ENCODE measurements at regions not wholly inside any gene's neighbourhood (a gene's known extent, or its start where the extent isn't known, plus 50 kb on each side); places are given as distances from the start of the nearest gene placed in this dataset.

DNA sequence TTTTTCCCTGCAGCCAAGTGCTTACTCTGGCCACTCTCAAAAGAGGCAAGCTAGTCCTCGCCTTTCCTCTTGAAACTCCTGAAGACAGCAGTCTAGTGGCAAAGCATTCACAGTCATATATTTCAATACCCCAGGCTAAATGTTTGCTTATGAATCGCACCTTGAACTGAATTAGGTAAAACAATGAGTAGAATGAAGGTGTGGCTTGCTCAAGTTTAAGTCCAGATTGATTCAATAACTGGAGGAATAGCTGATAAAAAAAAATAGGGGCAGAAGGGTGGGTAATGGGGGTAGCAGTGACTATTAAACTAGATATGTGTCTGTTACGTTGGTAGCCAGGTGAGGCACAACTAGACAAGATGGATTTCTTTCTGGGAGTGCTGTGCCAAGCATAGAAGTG is 88.2 kb upstream of the EPB41L3 start:
- no peak for DNase-seq

DNA sequence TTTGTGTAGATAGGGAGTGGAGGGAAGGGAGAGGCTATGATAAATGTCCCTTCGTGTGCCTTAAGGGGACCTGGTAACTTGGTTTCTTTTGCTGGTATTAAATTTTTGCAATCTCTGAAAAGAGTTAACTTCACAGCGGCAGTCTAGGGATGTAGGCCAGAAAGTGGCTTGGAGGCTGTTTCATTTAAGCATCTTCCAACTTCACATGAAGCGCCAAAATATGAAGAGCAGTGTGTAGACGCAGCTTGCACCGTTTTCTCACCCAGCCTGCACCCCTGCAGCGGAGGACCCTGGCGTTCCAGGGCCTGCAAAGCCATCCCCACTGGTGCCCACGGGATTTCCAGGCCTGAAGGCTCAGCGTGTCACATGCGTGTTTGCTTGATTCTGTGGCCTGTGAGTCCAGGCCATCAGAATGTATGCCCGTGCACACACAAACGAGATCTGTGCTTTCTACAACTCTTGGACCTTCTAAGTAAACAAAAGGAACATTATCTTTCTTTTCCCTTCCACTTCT is 87.2 kb upstream of the EPB41L3 start:
- no peak for DNase-seq

DNA sequence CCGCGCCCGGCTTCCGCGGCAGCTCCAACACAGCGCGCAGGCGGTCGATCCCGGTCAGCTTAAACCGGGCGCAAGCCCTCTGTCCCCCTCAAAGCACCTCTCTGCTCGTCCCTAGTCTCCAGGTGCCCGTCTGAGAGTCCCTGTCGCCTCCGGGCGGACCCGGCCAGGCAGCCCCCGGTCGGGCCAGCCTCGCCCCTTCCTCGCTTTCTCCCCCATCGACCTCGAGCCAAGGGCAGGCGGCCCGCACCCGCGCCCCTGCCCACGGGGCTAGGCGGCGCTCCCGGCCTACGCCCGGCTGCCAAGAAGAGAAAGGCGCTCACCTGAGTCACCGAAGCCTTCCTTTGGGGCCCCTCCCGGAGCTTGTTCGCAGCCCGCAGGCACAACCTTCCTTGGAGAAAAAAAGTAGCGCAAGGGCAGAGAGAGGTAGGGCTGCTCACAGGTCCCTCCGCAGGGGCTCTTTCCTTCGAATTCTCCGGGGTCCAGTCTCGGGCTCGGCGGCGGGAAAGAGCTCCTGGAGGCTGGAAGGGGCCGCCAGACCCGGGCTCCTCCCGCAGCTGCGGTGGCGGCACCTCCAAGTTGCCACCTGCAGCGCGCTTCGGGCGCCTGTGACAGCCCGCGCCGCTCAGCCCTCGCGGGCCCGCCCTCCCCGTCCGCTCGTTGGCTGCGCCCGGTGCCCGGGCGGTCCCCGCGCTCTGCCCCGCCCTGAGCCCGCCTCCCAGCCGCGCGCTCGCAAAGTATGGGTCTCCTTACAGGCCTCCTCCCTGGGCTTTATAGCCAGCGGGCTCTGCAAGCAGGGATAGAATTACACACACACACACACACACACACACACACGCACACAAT is 86.5 kb upstream of the EPB41L3 start:
- peak in 1 of 2 donors; percentile 3 for DNase-seq

DNA sequence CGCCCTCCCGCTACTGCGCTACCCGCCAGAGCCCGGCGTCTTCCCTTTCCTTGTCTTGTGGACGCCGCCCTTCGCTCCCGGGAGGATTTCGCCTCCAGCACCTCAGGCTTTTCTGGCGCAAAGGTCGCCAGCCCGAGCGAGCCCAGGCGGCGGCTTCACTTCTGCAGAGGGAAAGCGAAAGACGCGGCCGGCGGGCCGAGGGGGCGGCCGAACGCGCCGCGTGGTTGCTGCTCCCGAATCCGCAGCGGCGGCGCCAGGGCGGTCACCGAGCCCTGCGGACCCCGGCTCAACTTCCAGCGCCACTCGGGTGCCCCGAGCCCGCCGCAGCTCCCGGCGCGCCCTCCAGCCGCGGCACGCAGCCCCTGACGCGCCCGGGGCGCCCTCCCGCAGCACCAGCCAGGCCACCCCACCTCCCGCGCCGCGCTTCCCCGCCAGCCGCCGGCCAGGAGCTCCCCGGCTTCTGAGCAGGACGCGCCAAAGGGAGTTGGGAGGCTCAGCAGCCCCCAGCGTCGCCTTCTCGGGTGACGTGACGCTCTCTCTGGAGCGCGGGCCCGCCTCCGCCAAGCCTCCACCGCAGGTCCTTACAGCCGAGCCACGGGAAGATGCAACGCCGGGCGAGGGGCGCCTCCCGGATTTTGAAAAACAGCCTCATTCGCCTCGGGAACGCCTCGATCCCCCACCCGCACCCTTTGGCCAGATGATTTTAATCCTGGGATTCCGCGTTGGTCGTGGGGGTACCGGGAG is 84.9 kb upstream of the EPB41L3 start:
- DNase-seq: no peak

DNA sequence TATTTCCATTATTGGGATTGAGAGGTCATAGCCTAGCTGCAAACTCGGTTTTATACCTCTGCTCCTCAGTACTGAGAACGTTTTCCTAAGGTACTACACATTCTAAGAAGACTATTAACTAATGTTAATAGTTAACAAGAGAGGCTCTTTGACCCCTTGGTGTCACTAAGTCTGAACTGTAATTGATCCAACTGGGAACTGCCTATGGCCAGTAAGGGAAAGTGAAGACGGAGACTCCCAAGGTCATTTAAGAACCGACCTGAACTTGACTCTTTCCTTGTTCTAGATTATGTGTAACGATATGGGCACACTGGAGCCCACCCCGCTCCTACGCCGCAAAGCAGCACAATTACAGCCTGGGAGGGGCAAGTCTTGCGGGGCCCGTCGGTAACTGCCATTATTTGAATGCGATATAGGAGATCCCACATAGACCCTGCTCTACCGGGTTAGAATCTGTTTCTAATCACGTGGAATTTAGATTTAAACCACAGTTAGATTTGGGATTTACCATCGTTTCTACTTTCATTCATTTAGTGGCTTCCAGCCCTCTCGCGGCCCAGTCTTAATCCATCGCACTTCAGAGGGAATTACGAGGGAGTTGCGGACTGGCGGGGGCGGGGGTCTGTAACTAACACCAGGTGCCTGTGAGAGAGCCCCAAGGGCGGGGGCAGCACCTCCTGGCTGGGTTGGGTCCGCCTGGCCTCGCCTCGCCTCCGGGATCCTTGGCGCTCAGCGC is 84.1 kb upstream of the EPB41L3 start:
- DNase-seq: no peak

DNA sequence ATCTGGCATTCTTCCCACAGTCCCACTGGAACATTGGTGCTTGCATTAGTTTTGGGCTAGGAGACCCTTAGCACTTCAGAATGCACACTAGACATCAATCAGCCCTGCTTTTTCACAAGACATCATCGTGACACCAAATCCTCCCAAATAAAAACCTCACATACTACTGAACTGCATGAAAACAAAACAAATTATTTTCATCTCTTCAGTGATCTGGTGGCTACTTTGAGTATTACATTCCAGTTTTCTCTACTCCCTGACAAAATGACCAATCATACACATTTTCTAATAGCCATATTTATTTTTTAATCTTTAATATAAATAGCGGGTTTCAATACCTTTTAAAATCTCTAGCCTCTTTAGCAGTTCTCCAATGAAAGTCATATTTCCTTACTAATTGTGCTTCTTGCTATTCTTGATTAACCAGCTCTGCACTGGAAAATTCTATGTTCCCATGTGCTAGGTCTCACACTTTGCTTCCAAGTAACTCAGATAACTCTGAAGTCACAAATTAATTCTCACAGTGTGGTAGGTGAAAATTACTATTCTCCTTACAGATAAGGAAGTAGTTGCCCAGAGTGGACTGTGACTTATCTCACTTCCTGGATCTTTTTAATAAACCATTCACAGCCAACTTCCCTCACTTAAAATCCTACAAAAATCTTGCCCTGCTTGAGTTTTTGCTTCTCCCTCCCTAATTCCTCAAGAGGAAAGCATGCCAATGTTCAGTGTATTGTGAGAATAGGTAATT is 82.5 kb upstream of the EPB41L3 start:
- no peak for DNase-seq

DNA sequence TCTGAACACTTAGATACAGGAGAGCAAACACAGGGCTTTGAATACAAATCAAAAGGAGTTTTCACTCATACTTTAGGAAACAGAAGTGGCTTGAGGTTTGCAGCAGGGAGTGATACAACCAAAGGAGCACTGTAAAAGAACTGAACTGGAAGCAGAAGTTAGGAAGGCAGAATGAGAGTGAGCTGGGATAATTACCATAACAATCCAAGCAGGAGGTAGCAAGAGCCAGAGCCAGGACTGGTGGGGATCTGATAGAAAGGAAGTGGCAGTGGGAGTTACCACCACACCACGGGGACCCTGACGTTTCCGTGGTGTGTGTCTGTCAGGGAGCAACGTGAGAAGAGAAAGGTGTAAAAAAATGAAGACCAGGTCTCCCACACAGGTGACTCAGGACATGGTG is 81.3 kb upstream of the EPB41L3 start:
- no peak for DNase-seq

DNA sequence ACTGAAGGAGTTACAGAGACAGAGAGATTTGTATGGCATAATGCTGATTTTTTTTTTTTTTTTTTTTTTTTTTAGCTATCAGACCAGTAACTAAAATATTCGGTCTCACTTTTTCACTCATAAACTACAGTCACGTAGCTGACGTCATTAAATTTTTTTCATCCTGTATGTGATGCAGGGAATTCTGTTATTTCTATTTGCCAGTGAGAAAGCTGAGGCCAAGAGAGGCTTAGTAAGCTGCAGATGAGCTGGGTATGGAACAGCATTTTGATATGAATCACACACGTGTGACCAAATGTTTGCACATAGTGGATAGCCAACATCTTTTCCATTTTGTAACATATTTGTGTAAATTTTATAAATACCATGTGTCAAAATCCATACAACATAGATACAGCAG is 79.1 kb upstream of the EPB41L3 start:
- DNase-seq: no peak

DNA sequence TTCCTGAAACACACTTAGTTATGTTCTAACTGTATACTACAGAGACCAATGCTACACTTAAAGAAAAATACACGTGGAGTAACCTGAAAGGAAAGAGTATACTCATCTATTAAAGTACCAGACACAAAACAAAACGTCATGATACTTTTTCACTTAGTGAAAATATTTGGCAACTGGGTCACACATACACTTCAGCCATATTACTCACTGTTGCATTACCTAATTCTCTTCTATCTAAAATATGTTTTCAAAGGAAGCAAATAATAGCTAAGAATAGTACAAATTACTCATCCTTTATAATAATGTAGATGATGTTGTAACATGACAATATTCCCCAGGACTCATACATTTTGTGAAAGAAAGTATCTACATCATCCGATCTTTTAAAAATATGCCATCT is 76.5 kb upstream of the EPB41L3 start:
- no peak for DNase-seq

DNA sequence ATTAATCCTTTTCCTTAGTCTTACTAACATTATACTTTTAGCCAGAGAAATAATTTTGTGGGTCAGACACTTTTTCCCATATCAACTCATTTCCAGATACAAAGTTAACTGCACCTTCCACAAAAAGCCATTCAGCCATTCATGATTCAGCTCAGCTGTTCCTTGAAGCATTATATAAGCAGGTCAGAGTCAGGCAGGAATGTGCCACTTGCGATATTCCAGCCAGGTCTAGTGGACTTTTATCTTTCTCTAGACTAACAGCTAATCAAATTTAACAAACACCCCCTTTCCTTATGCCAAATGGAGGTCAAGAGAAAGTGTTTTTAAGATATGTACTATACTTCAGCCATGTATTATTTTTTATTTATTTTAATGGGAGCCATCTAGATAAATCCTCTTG is 75.6 kb upstream of the EPB41L3 start:
- DNase-seq: no peak

DNA sequence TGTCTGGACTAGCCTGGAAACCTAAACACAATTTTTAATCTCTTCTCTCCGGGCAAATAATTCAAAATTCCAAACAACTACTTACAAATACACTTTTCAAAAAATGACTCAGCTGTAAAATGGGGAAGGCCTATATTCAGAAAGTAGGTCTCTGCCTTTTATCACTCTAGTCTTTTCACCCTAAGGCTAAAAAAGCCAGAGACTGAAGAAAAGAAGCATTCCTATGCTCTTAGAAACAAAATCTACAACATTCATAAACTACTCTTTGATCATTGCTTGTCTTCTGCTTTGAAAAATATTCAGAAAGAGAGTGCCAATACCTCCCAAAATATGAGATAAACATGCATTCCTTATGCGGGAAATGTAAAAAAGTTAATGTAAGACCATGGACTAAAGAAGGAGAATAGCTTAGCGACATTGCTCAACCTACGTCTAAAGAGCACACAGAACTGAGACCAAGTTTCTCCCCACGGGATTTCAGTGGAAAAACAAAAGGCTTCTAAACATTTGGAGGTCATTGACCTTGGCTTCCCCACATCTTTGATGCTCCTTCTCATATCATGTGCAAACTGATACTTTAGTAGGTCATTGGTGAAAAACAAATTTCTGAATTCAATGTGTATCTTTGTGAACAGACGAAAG is 74.4 kb upstream of the EPB41L3 start:
- DNase-seq: no peak

DNA sequence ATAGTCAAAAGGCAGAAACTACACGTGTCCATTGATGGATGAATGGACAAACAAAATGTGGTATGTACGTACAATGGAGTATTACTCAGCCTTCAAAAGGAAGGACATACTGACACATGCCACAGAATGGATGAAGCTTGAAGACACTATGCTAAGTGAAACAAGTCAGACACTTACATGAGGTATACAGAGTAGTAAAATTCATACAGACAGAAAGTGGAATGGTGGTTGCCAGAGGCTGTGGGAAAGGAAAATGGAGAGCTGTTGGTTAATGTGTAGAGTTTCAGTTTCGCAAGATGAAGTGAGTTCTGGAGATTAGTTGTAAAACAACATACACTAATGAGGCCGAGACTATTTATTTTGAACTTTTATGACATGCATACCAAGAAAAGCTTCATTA is 67.4 kb upstream of the EPB41L3 start:
- no peak for DNase-seq

DNA sequence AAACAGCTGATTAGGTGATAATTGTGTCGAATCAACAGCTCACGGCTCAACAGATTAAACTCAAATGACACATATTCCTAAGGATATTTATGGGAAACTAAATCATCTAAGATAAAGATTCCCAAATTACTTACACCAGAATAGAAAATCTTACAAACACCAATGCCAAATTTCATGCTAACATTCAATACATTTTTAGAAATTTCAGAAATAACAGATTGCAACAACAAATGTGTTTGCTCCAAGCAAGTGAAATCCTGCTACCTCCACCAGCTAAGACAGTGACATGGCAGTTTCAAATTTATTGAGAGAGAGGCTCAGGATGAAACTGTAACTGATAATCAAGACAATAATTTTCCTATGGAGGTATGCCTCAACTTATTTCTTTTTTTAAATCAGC is 65.0 kb upstream of the EPB41L3 start:
- DNase-seq: no peak

DNA sequence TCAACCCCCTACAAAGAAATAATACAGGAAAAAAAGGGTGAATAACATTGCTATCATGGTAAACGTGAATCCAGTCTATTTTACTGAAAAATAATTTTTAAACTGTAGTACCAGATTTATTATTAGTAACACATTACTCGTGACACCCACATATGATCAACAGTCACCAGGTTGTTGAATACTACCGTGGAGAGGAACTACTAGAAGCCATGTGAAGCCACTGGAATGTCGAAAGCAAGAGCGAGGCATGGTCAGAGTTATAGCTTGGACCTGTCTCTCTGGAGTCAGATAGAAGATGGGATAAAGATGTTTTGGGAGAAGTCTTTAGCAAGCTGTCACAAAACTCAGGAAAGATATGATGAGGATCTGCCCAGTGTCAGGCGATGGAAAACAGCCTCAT is 63.2 kb upstream of the EPB41L3 start:
- DNase-seq: no peak

DNA sequence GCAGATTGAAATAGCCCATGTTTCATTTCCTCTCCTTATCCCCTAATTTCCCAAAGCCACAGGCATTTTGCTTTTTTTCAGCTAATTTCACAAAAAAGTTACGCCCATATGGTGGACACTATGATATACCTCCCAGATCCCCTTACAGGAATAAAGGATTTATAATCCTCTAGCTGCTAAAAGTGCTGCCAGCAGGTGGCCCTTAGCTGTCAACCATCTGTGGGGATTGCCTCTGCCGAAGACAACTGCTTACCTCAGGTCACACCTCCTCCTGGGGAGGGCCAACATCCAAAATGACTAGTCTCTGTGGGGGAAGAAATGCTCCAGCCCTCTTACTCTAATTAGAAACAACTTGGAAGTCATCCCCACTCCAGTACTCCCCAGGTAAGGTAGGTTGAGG is 61.0 kb upstream of the EPB41L3 start:
- no peak for DNase-seq

DNA sequence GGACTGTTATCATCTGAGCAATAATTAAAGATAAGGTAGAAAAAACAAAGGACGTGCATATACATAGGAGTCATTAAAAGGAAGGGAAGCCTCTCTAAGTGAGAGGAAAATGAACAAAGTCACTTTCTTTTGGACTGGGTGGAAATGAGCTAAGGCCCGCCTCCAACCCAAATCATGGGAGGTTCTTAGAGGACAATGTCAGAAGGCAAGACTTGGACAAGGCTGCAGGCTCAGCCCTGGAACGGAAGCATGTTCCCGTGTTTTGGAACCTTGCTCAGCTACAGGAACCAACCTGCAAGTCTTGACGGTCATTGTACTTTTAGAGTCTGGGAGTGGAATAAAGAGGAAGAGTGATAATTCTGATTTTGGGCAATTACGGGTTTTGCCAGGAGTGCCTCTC is 59.4 kb upstream of the EPB41L3 start:
- no peak for DNase-seq

DNA sequence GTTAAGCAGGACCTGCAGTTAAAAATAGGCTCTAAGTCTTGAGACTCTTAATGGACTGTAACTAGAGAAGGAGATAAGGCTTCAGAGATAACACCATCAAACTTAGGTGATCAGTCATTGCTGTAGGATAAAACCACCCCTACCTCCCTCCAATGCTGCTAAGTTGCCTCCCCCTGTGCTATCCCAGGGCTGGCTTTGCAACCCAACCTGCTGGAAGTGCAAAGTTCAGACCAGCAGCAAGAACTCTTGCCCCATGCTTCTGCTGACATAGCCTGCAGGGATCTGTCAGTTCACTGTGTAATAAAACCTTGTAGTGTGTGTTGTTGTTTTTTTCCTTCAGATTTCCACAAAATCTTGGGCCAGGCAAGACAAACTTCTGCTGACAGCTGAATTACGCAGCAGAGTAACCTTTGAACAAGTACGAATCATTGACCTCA is 57.4 kb upstream of the EPB41L3 start:
- no peak for DNase-seq

DNA sequence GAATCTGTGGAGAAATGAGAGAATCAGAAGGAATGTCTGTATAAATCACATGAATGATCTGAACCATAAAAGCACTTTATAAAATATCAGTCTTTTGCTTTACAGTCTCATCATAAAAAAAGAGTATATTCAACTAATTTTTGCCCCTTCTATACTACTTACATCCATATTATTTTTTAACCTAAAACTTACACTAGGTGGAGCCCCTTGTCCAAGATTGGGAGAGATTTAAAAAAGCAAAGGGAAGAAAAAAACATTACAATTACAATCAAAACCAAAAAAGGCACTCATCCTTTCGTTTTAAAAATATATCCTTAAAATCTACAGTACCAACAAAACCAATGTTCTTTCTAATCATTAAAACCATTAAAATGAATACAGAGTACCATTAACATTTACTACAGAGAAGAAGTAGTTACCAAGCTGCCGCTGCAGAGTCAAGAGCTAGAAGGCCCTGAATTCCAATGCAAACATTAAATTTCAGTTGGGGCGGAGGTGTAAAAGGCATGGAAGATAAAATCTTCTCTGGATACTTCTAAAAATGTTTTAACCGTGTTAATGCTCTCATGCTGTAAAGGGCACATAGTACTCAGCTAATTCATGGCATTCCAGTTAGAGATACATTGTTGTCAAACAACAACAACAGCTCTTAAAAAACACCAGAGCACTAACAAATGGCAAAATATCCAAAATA is 56.7 kb upstream of the EPB41L3 start:
- DNase-seq: no peak

DNA sequence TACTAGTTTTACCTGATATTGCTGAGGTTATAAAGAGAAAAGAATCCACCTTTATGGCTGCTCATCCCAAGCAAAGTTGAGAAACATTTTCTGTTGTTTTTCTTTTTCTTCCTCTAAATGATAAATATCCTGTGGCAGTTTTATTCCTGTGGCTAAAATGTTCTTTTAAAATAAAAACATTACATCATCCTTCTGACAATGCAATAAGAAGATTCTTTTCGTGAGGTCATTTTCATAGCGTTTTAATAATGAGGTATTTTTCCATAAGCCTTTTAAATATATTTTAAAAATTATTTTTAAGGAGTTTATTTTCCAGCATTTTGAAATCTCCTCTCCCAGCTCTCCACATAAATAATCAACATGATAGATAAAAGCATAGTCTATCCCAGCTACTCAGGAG is 52.8 kb upstream of the EPB41L3 start:
- DNase-seq: no peak
